GM21737 (cell line): ENCODE measurements at regions not wholly inside any gene's neighbourhood (a gene's known extent, or its start where the extent isn't known, plus 50 kb on each side); places are given as distances from the start of the nearest gene placed in this dataset.
"Not testable (repeated sequence)": the region's sequence is repeated elsewhere in the genome, so short reads cannot be mapped to it uniquely, and the experiment has no call there.

ENCODE experiments used
- ATAC-seq: cut with Tn5 transposase; IDR thresholded peaks from one replicate; pipeline ENCODE4 v1.9.1; 2021; ENCODE audit warnings: mild to moderate bottlenecking, moderate library complexity; ENCODE audit not compliant: unreplicated experiment

DNA sequence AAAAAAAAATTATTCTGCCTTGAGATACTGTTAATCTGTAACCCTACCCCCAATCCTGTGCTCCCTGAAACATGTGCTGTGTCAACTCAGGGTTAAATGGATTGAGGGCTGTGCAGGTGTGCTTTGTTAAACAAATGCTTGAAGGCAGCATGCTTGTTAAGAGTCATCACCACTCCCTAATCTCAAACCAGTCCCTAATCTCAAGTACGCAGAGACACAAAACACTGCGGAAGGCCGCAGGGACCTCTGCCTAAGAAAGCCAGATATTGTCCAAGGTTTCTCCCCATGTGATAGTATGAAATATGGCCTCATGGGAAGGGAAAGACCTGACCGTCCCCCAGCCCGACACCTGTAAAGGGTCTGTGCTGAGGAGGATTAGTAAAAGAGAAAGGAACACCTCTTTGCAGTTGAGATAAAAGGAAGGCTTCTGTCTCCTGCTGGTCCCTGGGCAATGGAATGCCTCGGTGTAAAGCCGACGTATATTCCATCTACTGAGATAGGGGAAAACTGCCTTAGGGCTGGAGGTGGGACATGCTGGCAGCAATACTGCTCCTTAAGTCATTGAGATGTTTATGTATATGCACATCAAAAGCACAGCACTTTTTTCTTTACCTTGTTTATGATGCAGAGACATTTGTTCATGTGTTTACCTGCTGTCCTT, 402.6 kb downstream of the TBC1D32 start:
- ATAC-seq = not testable (repeated sequence)

DNA sequence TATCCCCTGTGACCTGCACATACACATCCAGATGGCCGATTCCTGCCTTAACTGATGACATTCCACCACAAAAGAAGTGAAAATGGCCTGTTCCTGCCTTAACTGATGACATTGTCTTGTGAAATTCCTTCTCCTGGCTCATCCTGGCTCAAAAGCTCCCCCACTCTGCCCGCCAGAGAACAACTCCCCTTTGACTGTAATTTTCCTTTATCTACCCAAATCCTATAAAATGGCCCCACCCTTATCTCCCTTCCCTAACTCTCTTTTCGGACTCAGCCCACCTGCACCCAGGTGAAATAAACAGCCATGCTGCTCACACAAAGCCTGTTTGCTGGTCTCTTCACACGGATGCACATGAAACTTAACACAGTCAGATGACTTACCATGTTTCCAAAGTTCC, 403.8 kb downstream of the TBC1D32 start:
- not testable (repeated sequence) for ATAC-seq

DNA sequence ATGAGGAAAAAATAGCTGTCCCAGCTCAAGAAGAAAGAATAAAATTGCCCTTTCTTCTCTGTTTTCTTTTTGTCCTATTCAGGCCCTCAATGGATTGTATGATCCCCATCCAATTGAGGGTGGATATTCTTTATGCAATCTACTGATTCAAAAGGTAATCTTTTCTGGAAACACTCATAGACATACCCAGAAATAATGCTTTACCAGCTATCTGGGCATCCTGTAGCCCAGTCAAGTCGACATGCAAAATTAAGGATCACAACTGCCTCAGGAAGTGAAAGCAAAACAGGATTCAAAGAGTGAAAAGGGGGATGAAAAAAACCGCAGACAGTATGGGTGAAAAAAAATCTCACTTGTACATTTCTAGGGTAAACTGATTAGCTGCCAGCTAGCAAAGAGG, 410.1 kb downstream of the TBC1D32 start:
- ATAC-seq = no peak

DNA sequence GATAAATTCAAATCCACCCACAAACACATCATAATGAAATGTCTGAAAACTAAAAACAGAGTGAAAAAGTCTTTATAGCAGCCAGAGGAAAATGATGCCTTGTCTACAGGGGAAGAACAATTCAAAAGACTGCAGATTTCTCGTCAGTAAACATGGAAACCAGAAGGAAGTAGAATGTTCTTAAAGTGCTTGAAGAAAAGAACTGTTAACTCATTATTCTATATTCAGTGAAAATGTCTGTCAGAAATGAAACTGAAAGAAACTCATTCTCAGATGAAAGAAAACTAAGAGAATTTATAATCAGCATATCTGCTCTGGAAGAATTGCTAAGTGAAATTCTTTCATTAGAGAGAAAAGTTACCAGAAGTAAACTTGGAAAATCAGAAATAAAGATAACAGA, 416.1 kb downstream of the TBC1D32 start:
- ATAC-seq = no peak

DNA sequence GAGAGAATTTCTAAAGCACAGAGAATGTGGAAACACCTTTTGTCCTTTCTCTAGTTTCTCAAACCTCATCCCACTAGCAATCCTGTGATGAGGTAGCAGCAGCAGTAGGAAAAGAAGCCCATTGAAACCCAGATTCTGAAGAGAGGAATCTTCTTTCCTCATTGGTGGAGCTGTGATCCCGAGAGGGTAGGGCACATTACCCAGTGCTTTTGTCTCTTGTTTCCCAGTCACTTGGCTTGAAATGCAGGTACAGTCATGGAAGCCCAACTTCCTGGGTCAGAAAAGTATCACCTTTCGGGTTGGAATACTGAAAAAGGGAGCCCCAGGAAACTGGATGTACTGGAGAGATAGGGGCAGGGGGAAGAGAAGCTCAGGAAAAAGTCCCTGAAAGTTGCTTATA, 417.4 kb downstream of the TBC1D32 start:
- ATAC-seq = no peak

DNA sequence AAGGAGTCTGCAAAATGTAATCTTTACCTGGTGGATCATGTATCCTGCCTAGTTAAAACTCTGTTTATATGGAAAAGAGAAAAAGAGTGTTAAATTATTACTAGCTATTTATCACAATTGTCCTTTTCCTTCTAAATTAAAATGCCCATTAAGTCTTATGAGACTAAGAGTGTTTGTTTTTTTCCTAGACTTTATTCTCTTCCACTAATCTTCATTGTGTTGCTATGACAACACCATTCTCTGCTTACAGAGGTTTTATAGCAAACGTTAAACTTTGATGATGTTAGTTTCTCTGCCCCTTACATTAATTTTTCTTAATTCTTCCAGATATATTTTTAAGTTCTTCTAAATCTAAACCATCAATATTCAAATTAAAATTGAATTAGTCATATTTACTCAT, 420.8 kb downstream of the TBC1D32 start:
- ATAC-seq = no peak

DNA sequence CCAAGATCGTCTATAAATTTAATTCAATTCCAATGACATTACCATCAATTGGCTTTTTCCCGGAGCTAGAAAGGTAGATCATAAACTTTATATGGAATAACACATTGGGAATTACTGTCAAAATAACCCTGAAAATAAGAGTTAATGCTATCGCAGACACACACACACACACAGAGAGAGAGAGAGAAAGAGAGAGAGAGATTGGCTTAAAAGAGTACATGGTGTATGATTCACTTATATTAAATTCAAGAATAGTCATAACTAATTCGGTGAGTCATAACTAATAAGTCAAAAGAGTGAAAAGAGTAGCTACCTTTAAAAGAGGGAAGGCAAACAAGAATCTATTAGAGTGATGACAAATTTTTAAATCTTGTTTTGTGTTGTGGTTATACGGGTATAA, 425.5 kb downstream of the TBC1D32 start:
- ATAC-seq = no peak

DNA sequence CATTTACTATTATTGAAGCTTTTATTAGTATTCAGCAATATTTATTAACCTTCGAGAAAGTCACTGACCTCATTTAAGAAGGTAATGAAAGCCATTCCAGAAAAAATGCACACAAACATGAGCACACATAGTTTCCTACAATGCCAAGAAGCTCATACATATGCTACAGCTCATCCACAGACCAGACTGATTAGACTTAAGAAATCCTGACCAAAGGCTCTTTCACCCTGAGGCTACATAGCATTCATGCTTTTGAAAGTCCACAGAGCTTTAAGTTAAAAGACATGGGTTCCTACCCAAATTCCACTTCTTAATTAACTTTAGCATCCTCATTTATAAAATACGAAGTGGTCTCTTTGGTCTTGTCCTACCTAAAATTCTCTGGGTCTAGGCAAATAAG, 430.4 kb downstream of the TBC1D32 start:
- ATAC-seq = no peak

DNA sequence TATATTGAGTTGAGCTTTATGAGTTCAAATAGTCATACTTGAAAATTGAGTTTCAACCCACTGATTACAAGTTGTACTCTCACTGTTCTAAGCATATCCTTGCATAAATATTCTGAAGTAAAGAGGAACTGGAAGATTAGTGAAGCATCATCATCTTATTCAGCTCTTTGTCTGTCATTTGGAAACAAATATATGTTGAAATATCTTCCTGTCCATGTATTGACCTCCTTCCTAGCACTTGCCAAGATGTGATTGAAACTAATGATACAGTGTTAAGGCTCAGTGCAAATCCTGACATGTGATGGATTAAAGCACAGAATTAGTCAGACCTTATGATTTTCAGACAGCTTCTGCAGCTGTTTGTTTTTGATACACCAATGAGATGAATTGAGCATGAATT, 434.3 kb downstream of the TBC1D32 start:
- no peak for ATAC-seq

DNA sequence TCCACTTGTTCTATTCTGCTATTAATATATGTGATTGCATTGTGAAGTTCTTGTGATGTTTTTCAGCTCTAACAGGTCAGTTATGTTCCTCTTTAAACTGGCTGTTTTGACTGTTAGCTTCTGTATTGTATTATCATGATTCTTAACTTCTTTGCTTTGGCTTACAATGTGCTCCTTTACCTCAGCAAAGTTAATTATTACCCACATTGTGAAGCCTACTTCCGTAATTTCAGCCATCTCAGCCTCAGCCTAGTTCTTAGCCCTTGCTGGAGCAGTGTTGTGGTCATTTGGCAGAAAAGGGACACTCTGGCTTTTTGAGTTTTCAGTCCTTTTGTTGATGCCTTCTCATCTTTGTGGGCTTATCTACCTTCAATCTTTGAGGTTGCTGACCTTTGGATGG, 440.2 kb downstream of the TBC1D32 start:
- no peak for ATAC-seq

DNA sequence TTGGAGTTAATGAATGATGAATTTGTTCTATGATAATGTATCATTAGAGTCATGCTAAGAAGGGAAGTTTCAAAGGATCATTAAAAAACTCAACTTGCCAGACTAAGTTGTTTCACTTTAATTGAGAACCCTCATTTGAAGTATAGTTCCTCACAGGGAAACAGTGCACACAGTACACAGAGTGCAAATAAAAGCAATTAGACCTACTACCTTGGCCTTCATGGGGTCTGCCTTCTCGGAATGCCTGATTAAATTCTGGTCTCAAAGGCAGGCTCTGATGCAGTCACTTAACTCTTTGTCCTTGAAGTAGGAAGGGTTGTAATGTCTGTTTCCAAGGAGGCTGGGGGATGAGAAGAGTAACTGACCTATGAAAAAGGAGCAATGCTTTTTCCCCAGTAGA, 457.3 kb downstream of the TBC1D32 start:
- no peak for ATAC-seq

DNA sequence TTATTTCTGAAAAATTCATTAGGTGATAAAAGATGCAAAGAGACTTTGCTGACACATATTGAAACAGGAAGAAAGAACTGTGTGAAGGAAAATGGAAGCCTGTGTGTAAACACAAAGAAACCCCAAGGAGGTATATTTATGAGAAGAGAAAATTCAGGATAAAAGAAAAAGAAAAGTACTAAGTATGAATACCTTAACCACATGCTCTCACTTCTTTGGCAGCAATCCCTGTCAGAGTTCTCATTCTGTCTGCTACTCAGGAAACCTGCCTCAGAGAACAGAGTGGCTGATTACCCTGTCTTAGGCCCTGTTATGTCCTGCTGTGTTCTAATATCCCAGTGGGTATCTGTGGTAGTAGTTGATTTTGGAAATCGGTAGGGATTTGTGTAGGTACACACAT, 457.9 kb downstream of the TBC1D32 start:
- ATAC-seq = no peak

DNA sequence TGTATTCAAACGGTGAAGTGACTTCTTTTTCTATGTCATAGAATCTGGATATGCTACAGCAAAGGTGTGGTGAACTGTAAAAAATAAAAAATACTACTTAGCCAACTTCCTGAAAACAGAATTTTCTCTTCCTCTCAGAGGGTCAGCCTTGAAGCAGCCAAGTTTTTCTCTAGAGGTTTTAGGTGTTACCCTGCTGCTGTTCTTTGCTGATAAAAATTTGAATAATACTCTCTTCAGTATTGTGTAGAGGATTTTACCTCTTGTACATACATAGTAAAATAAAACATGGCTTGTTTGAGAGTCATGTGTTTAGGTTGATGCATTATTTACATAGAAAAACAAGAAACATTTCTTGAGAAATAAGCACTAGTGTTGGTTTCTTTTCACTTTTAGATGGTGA, 458.4 kb downstream of the TBC1D32 start:
- no peak for ATAC-seq

DNA sequence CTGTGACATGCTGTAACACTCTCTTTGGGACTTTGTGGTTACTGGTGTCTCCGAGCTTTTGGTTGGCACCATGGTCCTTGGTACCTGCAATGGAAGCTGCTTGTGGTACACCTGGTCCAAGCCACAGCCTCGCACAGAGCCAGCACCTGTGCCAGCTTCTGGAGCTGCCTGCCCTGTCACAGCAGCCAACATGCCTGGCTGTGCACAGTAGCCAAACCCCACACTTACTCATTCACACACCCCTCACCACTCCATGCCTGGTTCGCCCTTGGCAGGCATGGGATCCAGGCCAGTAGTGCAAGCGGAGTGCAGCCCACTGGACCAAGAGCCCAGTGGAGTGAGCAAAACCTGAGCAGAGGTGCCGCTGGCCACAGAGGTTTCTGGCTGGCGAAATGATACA, 459.9 kb downstream of the TBC1D32 start:
- ATAC-seq = no peak

DNA sequence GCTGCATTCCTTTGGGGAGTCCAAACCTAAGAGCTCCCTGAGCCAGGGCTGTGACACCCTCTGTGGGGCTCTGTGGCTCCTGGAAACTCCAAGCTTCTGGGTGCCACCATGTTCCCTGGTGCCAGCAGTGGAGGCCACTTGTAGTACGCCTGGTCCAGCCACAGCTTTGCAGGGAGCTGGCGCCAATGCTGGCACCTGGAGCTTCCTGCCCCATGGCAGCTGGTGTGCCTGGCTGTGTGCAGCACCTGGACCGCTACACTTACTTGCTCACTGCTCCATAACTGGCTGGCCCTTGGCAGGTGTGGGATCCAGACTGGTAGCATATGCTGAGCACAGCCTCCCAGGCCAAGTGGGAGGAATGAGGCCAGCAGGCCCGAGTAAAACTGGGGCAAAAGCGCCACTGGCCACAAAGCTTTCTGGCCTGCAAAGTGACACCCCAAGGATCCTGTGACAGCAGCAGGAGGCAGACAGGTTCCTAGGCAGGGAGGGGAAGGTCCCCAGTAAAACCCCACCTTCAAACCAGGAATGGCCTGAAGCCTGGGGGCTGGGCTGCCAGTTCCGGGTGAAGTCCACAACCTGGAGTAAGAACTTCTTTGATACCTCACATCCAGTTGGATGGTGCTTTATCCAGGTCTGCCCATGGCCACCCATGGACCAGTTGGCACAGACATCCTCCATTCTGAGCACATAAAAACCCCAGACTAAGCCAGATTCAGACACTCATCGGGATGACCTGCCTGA, 461.0 kb downstream of the TBC1D32 start:
- ATAC-seq = no peak

DNA sequence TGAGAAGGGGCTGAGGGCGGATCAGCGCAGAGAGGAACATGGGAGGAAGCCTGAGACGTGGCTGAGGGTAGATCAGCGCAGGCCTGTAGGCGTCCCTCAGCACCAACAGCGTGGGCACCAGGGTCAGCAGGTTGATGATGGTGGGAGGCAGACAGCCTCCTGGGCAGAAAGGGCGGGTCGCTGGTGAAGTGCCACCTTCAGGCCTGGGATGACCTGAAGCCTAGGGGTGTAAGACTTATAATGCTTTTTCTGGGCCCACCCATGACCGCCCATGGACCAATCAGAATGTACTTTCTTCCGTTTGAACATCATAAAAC, 462.1 kb downstream of the TBC1D32 start:
- no peak for ATAC-seq

DNA sequence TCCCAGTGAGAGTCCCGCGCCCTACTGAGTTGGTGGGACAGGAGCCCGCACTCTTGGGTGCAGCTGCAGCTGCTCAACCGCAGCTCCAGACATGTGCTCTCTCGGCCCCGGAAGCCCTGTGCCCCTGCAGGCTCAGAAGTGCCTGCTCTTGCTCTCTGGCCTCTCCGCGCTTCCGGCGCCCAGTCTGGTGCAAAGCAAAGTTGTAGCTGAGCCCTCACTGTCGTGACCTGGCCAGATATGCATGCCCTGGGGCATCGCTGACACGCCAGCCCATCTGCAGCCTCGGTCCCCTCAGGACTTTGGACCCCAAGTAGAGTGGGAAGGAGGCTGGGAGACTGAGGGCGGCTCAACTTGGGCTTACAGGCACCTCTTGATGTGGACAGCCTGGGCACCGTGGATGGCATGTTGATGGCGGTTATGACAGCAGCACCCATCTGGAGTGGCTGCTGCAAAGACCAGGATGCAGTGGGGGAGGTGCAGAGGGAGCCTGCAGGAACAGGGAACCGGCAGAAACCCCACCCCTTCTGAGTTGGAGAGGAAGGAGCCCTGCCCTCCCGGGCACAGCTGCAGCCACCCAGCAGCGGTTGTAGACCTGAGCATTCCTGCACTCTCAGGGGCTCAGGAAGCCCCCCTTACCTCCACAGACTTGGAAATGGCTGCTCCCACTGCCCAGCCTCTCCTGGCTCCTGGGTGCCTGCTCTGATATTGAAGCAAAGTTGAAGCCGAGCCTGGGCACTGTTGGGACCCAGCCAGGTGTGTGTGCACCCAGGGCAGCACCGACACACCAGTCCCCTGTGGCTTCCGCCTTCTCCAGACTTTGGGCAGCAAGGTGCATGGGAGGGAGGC, 462.6 kb downstream of the TBC1D32 start:
- ATAC-seq = no peak

DNA sequence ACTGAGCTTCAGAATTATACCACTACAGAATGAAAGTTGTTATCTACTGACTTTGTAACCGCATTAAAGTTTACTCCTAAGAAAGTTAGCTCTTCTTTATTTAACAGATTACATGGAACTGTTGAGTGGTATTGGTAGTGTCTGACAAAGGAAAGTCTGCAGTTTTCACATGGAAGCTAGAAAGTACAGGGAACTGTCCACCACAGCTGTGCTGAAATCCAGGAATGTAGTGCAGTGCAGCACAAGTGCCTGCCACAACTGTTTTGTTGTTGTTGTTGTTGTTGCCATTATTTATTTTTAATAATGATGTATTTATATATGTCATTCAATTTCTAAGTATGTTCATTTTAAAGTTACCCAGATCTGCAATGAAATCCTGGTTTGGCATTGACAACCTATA, 464.9 kb downstream of the TBC1D32 start:
- ATAC-seq = no peak

DNA sequence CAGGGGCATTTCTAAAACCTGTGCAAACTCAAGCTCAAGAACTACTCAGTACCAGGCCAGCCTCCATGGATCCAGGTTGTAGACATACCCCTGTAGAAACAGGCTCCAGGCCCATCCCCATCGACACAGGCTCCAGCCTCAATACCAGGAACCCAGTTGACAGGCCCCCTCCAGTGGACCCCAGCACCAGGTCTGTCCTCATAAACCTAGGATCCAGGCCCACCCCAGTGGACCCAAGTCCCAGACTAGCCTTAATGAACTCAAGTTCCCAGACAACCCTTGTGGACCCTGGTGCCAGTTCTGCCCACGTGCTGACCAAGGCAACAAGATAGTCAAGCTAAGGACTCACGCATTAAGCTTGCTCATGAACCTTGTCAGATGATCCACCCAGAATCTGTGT, 476.9 kb downstream of the TBC1D32 start:
- no peak for ATAC-seq

DNA sequence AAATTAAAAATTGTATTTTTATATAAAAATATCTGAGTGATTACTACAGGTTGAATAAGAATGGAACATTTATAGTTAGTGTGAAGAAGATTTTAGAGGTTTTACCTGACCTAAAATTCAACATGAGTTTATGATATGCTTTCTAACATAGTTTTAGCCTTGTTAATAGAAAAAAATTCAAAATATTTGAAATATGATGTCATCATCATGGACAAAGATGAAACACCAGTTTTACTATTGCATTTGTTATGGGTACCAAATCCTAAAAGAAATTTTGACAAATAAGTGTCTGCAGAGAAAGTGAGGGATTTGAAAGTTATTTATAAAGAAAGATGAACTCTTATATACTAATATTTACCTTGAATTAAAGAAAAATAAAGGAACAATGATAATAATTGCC, 479.7 kb downstream of the TBC1D32 start:
- ATAC-seq = no peak

DNA sequence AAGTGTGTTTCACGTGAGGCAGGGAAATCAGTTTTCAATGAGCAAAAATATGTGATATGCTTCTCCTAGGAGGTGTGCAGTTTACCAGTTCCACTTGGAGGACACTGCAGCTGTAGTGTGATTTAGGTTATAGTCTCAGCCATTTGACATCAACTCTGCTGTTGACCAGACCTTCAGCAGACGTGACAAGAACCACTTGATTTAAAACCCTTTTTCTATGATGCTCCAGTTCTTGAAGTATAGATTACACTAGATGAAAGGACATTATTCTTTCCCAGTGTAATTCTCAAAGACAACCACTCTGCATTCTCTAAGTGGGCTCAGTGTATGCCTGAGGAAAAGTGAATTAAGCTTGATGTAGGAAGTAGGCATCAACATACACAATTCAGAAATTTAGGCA, 480.8 kb downstream of the TBC1D32 start:
- no peak for ATAC-seq

DNA sequence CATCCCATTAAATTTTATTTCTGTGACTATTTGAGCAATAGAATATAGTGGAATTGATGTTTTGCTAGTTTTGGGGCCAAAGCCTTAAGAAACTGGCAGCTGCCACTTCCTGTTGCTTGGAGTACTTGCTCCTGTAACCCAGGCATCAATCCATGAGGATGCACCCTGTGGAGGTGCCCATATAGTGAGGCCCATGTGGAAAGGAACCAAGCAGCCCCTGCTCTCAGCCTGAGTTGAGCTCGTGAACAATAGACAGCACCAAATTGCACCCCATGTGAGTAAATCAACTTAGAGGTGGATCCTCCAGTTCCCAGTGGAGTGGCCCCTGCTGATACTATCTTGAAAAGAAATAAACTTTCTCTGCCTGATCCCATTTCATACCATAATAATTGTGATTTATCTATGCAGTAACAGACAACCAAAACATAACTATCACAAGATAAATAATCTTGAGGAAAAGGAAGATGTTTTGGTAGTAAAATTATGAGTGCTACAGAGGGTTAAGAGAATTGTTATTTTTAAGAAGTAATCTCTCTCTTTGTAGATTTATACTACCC, 481.9 kb downstream of the TBC1D32 start:
- no peak for ATAC-seq
